ENCODE measurements at regions not wholly inside any gene's neighbourhood (a gene's known extent, or its start where the extent isn't known, plus 50 kb on each side); places are given as distances from the start of the nearest gene placed in this dataset.

DNA sequence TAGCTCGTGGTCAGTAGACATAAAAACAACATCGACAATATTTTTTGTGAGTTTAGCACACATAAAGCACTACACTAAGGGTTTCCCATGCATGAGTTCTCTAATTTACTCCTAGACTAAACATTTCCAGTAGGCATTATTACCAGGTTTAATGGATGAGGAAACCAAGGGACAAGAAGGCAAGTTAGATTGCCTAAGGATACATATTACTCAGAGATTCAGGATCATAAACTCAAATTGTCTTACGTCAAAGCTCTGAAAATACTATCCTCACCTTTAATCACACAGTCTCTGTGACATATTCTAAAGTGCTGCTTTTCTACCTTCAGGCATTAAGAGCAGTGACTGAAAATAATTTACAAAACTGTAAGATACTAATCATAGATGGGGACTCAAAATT, 655.3 kb downstream of the SLC16A7 start:
- H3K27ac ChIP-seq = no peak overlapping the region
- H3K36me3 ChIP-seq (ENCODE audit: insufficient read depth) = no peaks in the 10 kb centered on the region
- no peak overlapping the region for H3K9ac ChIP-seq
- no peak overlapping the region for H3K4me3 ChIP-seq (IDR thresholded peaks at IDR 0.05; ENCODE audit: insufficient read depth, low read depth, low read length)
- H3K27me3 ChIP-seq (ENCODE audit: insufficient read depth, low read depth) = no peaks in the 10 kb centered on the region
- no peak for TF ChIP-seq CTCF (conservative IDR thresholded peaks at IDR 0.05; ENCODE audit: low read depth, low read length)
- no peaks in the 10 kb centered on the region for H3K79me2 ChIP-seq (ENCODE audit: insufficient read depth, low read depth)
- H4K20me1 ChIP-seq (ENCODE audit: insufficient read depth) = no peaks in the 10 kb centered on the region
- H3K4me1 ChIP-seq (ENCODE audit: low read depth, poor library complexity, severe bottlenecking) = no peaks in the 10 kb centered on the region
- H3K4me2 ChIP-seq = no peak overlapping the region
- no peak overlapping the region for H2AFZ ChIP-seq (ENCODE audit: low read depth)

DNA sequence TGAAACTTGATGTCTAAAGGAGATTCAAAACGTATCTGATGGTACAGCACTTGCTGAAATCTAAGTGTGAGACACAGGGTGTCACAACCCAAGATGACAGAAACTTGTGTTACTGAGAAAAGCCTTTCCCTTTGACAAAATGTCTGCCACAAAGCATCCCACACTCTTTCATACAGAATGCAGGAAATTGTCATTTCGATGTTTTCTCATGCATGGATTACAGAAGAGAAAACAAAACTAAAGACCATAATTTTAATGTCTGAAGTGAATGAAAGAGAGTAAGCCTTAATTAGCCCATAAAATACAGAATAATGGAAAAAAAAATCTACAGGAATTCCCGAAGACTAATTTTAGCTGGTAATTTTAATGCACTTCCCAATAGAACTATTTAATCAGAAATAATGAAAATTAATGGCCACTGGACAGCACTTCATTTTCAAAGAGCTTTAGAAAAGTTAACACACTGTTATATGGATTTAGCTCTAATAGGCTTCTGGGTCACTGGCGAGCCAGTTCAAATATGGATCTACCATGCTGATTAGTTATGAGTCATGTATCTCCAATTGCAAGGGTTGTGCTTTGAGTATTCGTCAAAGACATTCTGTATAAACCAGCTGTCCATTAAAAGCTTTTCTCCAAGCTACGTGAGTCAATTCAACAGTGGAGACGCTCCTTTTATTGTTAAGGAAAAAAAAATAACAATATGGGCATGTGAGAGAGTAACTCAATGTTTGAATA, 656.7 kb downstream of the SLC16A7 start:
- no peaks in the 10 kb centered on the region for H3K27me3 ChIP-seq (ENCODE audit: insufficient read depth, low read depth)
- no peaks in the 10 kb centered on the region for H3K79me2 ChIP-seq (ENCODE audit: insufficient read depth, low read depth)
- TF ChIP-seq CTCF (conservative IDR thresholded peaks at IDR 0.05; ENCODE audit: low read depth, low read length) = no peak
- H3K4me3 ChIP-seq (IDR thresholded peaks at IDR 0.05; ENCODE audit: insufficient read depth, low read depth, low read length) = no peak overlapping the region
- H3K36me3 ChIP-seq (ENCODE audit: insufficient read depth) = no peaks in the 10 kb centered on the region
- H3K4me2 ChIP-seq = no peak overlapping the region
- H3K9ac ChIP-seq = no peak overlapping the region
- no peak overlapping the region for H2AFZ ChIP-seq (ENCODE audit: low read depth)
- H3K4me1 ChIP-seq (ENCODE audit: low read depth, poor library complexity, severe bottlenecking) = no peaks in the 10 kb centered on the region
- no peak overlapping the region for H3K27ac ChIP-seq
- H4K20me1 ChIP-seq (ENCODE audit: insufficient read depth) = no peaks in the 10 kb centered on the region

DNA sequence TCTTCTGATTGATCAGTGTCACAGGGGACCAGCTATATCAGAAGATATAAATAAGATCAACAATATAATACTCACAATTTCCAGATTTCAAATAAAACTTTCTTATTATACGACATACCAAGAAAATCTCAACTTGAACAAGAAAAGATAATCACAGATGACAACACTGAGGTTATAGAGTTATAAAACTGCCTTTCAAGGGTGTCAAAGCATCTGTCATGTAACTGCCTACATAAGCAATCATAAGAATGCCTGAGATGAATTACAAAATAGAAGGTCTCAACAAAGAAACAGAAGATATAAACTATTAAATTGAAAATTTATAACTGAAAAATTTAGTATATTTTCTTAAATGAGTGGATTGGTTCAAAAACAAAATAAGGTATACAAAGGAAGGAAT, 659.2 kb downstream of the SLC16A7 start:
- Histone ChIP-seq H3K9ac (no peak overlapping the region), H3K4me1 (ENCODE audit: low read depth, poor library complexity, severe bottlenecking) (no peaks in the 10 kb centered on the region)
- no peak for TF ChIP-seq CTCF (conservative IDR thresholded peaks at IDR 0.05; ENCODE audit: low read depth, low read length)

DNA sequence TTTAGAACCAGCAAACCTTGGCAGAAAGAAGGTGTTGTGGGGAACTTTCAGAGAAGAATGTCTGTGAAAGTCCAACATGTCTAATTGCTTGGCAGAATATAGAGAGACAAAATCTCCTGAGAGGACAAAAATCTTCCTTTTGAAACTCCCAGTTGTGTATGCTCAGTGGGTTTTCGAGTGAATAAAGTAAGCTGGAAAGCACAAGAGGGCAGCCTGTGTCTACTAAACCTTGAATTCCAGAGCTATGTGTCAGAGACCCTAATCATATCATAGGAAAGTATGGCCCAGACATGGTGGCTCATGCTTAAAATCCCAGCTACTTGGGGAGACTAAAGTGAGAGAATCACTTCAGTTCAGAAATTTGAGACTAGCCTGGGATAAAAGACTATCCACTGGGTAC, 661.2 kb downstream of the SLC16A7 start:
- no peak overlapping the region for H2AFZ ChIP-seq (ENCODE audit: low read depth)

More for the DNA sequence above, 659.2 kb downstream of the SLC16A7 start:
- Histone ChIP-seq H3K36me3 (ENCODE audit: insufficient read depth) (no peaks in the 10 kb centered on the region), H3K27me3 (ENCODE audit: insufficient read depth, low read depth) (no peaks in the 10 kb centered on the region), H2AFZ (ENCODE audit: low read depth) (no peak overlapping the region), H3K27ac (no peak overlapping the region), H3K4me3 (IDR thresholded peaks at IDR 0.05; ENCODE audit: insufficient read depth, low read depth, low read length) (no peak overlapping the region), H4K20me1 (ENCODE audit: insufficient read depth) (no peaks in the 10 kb centered on the region), H3K4me2 (no peak overlapping the region), H3K79me2 (ENCODE audit: insufficient read depth, low read depth) (no peaks in the 10 kb centered on the region)

More for the DNA sequence above, 661.2 kb downstream of the SLC16A7 start:
- no peak overlapping the region for H3K27ac ChIP-seq
- no peak overlapping the region for H3K4me3 ChIP-seq (IDR thresholded peaks at IDR 0.05; ENCODE audit: insufficient read depth, low read depth, low read length)
- no peak overlapping the region for H3K9ac ChIP-seq
- no peak for TF ChIP-seq CTCF (conservative IDR thresholded peaks at IDR 0.05; ENCODE audit: low read depth, low read length)
- no peaks in the 10 kb centered on the region for H4K20me1 ChIP-seq (ENCODE audit: insufficient read depth)
- no peaks in the 10 kb centered on the region for H3K79me2 ChIP-seq (ENCODE audit: insufficient read depth, low read depth)
- H3K4me1 ChIP-seq (ENCODE audit: low read depth, poor library complexity, severe bottlenecking) = no peaks in the 10 kb centered on the region
- no peaks in the 10 kb centered on the region for H3K36me3 ChIP-seq (ENCODE audit: insufficient read depth)
- no peaks in the 10 kb centered on the region for H3K27me3 ChIP-seq (ENCODE audit: insufficient read depth, low read depth)
- no peak overlapping the region for H3K4me2 ChIP-seq
